Caco-2 (cell line): ENCODE measurements at regions not wholly inside any gene's neighbourhood (a gene's known extent, or its start where the extent isn't known, plus 50 kb on each side); places are given as distances from the start of the nearest gene placed in this dataset.

Experiments used
- BruUV-seq: library from RNA; stranded (reverse); fragments of 400-500 nt; replicated peaks from 2 replicates; lab custom pipeline; 2021; lab: Mats Ljungman, UMichigan
- CTCF ChIA-PET: fragments of 300-600 bp; sonication (Branson Sonifier 250); formaldehyde crosslinking; loops from one replicate; lab custom pipeline; 2022; ENCODE audit warnings: antibody characterized with exemption; lab: Charles Lee
- POLR2A ChIA-PET: fragments of 300-600 bp; sonication (Branson Sonifier 250); formaldehyde crosslinking; loops from one replicate; lab custom pipeline; 2022; ENCODE audit warnings: antibody characterized with exemption; lab: Charles Lee
- DNase-seq, 2 experiments: peaks; one replicate each; pipeline versions ENCODE4 v3.0.0 to v3.0.0-alpha.2; 2020 to 2022
- H3K27me3 ChIP-seq: replicated peaks from 2 replicates; pipeline ENCODE4 v1.6.0; 2011; ENCODE audit warnings: low read length; ENCODE audit not compliant: control insufficient read depth, insufficient read depth
- H3K36me3 ChIP-seq: 2 replicates; pipeline ENCODE4 v1.5.1; 2011; ENCODE audit warnings: low read length; ENCODE audit not compliant: control insufficient read depth, insufficient read depth
- H3K4me1 ChIP-seq: fragments of 250-450 bp; sonication (Bioruptor Pico); 2 replicates; pipeline ENCODE4 v1.5.1; 2020; ENCODE audit warnings: mild to moderate bottlenecking
- H3K4me3 ChIP-seq: 2 replicates; pipeline ENCODE4 v1.5.1; 2011; ENCODE audit warnings: low read depth, mild to moderate bottlenecking, control low read depth, low read length
- H3K9me3 ChIP-seq: fragments of 250-450 bp; sonication (Bioruptor Pico); 2 replicates; pipeline ENCODE4 v1.5.1; 2020; ENCODE audit warnings: mild to moderate bottlenecking, moderate library complexity
- H3K27ac Mint-ChIP-seq: one replicate; pipeline ENCODE4 v1.8.0; 2022; ENCODE audit warnings: mixed read lengths; ENCODE audit not compliant: unreplicated experiment
- H3K27me3 Mint-ChIP-seq: one replicate; pipeline ENCODE4 v1.8.0; 2022; ENCODE audit warnings: mixed read lengths; ENCODE audit not compliant: insufficient read depth, unreplicated experiment
- H3K36me3 Mint-ChIP-seq: one replicate; pipeline ENCODE4 v1.8.0; 2022; ENCODE audit warnings: mild to moderate bottlenecking, mixed read lengths; ENCODE audit not compliant: insufficient read depth, unreplicated experiment
- H3K4me1 Mint-ChIP-seq: one replicate; pipeline ENCODE4 v1.8.0; 2022; ENCODE audit warnings: low read depth, mixed read lengths; ENCODE audit not compliant: unreplicated experiment
- H3K4me3 Mint-ChIP-seq: one replicate; pipeline ENCODE4 v1.8.0; 2022; ENCODE audit warnings: mild to moderate bottlenecking, moderate library complexity, mixed read lengths; ENCODE audit not compliant: unreplicated experiment
- H3K9me3 Mint-ChIP-seq: one replicate; pipeline ENCODE4 v1.8.0; 2022; ENCODE audit warnings: mixed read lengths; ENCODE audit not compliant: unreplicated experiment
- intact Hi-C: fragments of 100-400 bp; cut with micrococcal nuclease; formaldehyde crosslinking; loops from one replicate; pipeline ENCODE4 v1.10.0; 2022; ENCODE audit not compliant: unreplicated experiment
- TF ChIP-seq, protein P1 (sequence below), 2 experiments: fragments of 200-600 bp in 1 of 2; IDR thresholded peaks; 1 replicate in 1 of 2; 2 replicates in 1 of 2; pipeline versions ENCODE4 v1.5.1 to v1.8.0; 2011 to 2022; ENCODE audit warnings: antibody characterized with exemption in 1 of 2, control low read depth in 1 of 2, inconsistent platforms in 1 of 2, low read depth in 1 of 2, low read length in 1 of 2, mild to moderate bottlenecking in 1 of 2, moderate library complexity in 1 of 2; ENCODE audit not compliant: insufficient read depth in 1 of 2, severe bottlenecking in 1 of 2, unreplicated experiment in 1 of 2

- H3K36me3 ChIP-seq: no peaks in the 10 kb centered on the region
- DNase-seq: no peak
- H3K4me3 Mint-ChIP-seq: no peak overlapping the region
- no peaks in the 10 kb centered on the region for H3K4me1 ChIP-seq
- no peaks in the 10 kb centered on the region for H3K4me1 Mint-ChIP-seq
- POLR2A ChIA-PET: no interaction called here
- CTCF ChIA-PET: no interaction called here
- TF ChIP-seq, protein P1, sequence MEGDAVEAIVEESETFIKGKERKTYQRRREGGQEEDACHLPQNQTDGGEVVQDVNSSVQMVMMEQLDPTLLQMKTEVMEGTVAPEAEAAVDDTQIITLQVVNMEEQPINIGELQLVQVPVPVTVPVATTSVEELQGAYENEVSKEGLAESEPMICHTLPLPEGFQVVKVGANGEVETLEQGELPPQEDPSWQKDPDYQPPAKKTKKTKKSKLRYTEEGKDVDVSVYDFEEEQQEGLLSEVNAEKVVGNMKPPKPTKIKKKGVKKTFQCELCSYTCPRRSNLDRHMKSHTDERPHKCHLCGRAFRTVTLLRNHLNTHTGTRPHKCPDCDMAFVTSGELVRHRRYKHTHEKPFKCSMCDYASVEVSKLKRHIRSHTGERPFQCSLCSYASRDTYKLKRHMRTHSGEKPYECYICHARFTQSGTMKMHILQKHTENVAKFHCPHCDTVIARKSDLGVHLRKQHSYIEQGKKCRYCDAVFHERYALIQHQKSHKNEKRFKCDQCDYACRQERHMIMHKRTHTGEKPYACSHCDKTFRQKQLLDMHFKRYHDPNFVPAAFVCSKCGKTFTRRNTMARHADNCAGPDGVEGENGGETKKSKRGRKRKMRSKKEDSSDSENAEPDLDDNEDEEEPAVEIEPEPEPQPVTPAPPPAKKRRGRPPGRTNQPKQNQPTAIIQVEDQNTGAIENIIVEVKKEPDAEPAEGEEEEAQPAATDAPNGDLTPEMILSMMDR (IDR thresholded peaks at IDR 0.05; ENCODE audit: insufficient read depth in 1 of 2, low read depth in 1 of 2, low read length in 1 of 2, severe bottlenecking in 1 of 2, unreplicated experiment in 1 of 2): no peak
- H3K9me3 Mint-ChIP-seq: no peaks in the 10 kb centered on the region
- H3K4me3 ChIP-seq: no peak overlapping the region
- no peaks in the 10 kb centered on the region for H3K9me3 ChIP-seq
- peaks cover 15% of the 10 kb centered on the region for H3K27me3 Mint-ChIP-seq
- no peaks in the 10 kb centered on the region for H3K36me3 Mint-ChIP-seq
- intact Hi-C loops: no loop called here
- no TSS peak for BruUV-seq
- no peaks in the 10 kb centered on the region for H3K27me3 ChIP-seq
- no peak overlapping the region for H3K27ac Mint-ChIP-seq
Measured at GRCh38 chr21:38590449-38591217, 92.4 kb upstream of the ERG start.

DNA sequence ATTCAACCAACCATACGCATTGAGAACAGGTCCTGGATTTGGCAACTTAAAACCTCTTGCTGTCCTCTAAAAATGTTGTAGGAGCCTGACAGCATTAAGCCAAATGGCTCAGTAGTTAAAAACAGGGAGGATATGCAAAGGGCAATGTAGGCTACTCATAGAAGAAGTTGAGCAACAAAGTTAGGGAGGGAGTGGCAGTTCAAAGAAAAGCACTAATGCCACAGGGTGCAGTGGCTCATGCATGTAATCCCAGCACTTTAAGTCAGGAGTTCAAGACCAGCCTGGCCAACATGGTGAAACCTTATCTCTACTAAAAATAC is 92.9 kb upstream of the ERG start:
- DNase-seq: no peak
- Histone ChIP-seq H3K4me3 (no peak overlapping the region), H3K27me3 (no peaks in the 10 kb centered on the region), H3K36me3 (no peaks in the 10 kb centered on the region), H3K9me3 (no peaks in the 10 kb centered on the region), H3K4me1 (no peaks in the 10 kb centered on the region)
- no peak overlapping the region for H3K27ac Mint-ChIP-seq
- intact Hi-C loops: no loop called here
- no TSS peak for BruUV-seq
- no peak overlapping the region for H3K4me3 Mint-ChIP-seq
- H3K36me3 Mint-ChIP-seq: no peaks in the 10 kb centered on the region
- H3K9me3 Mint-ChIP-seq: no peaks in the 10 kb centered on the region
- peaks cover 15% of the 10 kb centered on the region for H3K27me3 Mint-ChIP-seq
- ChIA-PET POLR2A (no interaction called here), CTCF (no interaction called here)
- H3K4me1 Mint-ChIP-seq: no peaks in the 10 kb centered on the region
- TF ChIP-seq, protein P1 (IDR thresholded peaks at IDR 0.05; ENCODE audit: insufficient read depth in 1 of 2, low read depth in 1 of 2, low read length in 1 of 2, severe bottlenecking in 1 of 2, unreplicated experiment in 1 of 2): no peak

GRCh38 chr21:38596264-38597042 is 98.2 kb upstream of the ERG start:
- Mint-ChIP-seq H3K36me3 (no peaks in the 10 kb centered on the region), H3K9me3 (no peaks in the 10 kb centered on the region), H3K4me3 (no peak overlapping the region), H3K4me1 (no peaks in the 10 kb centered on the region), H3K27me3 (peaks cover 13% of the 10 kb centered on the region), H3K27ac (no peak overlapping the region)
- Histone ChIP-seq H3K27me3 (no peaks in the 10 kb centered on the region), H3K4me3 (no peak overlapping the region), H3K9me3 (no peaks in the 10 kb centered on the region), H3K4me1 (no peaks in the 10 kb centered on the region), H3K36me3 (no peaks in the 10 kb centered on the region)
- BruUV-seq: no TSS peak
- intact Hi-C loops: no loop called here
- CTCF ChIA-PET: no interaction called here
- DNase-seq: no peak
- TF ChIP-seq, protein P1 (IDR thresholded peaks at IDR 0.05; ENCODE audit: insufficient read depth in 1 of 2, low read depth in 1 of 2, low read length in 1 of 2, severe bottlenecking in 1 of 2, unreplicated experiment in 1 of 2): no peak
- POLR2A ChIA-PET: no interaction called here
